ENCODE measurements at regions not wholly inside any gene's neighbourhood (a gene's known extent, or its start where the extent isn't known, plus 50 kb on each side); places are given as distances from the start of the nearest gene placed in this dataset.
"Not testable (repeated sequence)": the region's sequence is repeated elsewhere in the genome, so short reads cannot be mapped to it uniquely, and the experiment has no call there.

GRCh38 chr3:147333098-147333497, 73.2 kb downstream of the ZIC4 start:
- TF ChIP-seq CTCF (IDR thresholded peaks at IDR 0.05), result no peak
- no peak for TF ChIP-seq POLR2A (IDR thresholded peaks at IDR 0.05)
- Histone ChIP-seq H3K27ac (no peak overlapping the region), H3K4me3 (no peak overlapping the region), H3K4me1 (no peaks in the 10 kb centered on the region), H3K9me3 (no peaks in the 10 kb centered on the region), H3K36me3 (no peaks in the 10 kb centered on the region), H3K27me3 (no peaks in the 10 kb centered on the region)
- DNase-seq, result no peak
- ATAC-seq, result no peak
- 28% methylated on average over 3 of the region's 3 CpGs for WGBS (ENCODE audit: insufficient coverage, low coverage, low lambda C conversion rate, missing lambda C conversion rate)
- intact Hi-C loops (cut with DNase I), result no loop called here

DNA sequence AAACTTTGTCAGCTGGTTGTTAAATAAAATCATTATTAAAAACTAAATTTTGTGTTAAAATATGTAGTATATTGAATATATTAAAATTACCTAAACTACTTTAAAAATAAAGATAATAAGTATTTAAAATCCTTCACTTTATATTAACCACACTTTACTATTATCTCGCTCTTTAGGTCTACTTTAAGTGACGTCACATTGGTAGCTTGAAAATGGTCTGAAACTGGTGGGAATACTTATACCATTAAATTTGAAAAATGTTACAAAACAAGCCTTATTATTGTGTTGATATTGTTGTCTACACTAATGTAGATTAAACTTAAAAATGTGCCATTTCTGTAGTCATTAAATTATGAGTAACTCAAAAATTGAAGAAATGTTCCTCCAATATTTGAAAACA, 77.6 kb downstream of the ZIC4 start:
- no peaks in the 10 kb centered on the region for H3K9me3 ChIP-seq
- H3K36me3 ChIP-seq, result no peaks in the 10 kb centered on the region
- no peak for ATAC-seq
- no peak for TF ChIP-seq POLR2A (IDR thresholded peaks at IDR 0.05)
- no peak for TF ChIP-seq CTCF (IDR thresholded peaks at IDR 0.05)
- intact Hi-C loops (cut with DNase I), result no loop called here
- 52% methylated on average over 2 of the region's 2 CpGs for WGBS (ENCODE audit: insufficient coverage, low coverage, low lambda C conversion rate, missing lambda C conversion rate)
- H3K27ac ChIP-seq, result no peak overlapping the region
- H3K4me1 ChIP-seq, result no peaks in the 10 kb centered on the region
- H3K27me3 ChIP-seq, result no peaks in the 10 kb centered on the region
- no peak overlapping the region for H3K4me3 ChIP-seq
- no peak for DNase-seq

DNA sequence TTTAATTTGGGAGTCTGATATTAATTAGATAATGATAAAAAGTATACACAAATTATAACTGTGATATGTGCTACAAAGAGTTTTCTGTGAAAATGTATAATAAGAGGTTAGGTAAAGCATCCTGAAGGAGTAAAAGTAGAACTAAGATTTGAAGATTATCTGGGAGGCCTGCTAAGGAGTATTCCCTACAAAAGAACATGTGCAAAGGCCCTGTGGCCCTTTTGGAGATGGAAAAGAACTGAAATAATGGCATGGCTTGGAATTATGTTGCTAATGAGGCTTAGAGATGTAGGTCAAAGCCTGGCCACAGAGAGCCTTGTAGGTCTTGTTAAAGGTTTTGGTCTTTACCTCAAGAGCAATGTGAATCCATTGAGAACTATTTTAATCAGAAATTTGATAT, 82.0 kb downstream of the ZIC4 start:
- no peak overlapping the region for H3K27ac ChIP-seq
- no peaks in the 10 kb centered on the region for H3K4me1 ChIP-seq

DNA sequence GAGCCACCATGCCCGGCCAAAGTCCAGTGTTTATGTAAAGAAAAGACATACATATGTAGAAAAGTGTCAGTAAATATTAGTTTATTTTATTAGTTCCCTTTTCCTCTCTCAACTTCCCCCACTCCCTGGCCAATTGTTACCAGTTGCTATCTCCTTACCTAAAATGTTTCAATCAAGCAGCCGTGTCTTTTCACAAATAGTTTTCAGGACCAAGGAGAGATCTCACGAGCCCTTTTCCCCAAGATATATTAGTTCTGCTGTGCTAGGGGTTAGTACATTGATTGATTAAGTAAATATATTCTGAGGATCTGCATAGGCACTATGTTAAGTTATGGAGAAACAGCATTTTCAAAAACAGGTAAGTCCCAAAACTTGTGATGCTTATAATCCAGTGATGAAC, 87.4 kb downstream of the ZIC4 start:
- Histone ChIP-seq H3K36me3 (no peaks in the 10 kb centered on the region), H3K27ac (no peak overlapping the region), H3K27me3 (no peaks in the 10 kb centered on the region), H3K4me3 (no peak overlapping the region), H3K9me3 (no peaks in the 10 kb centered on the region), H3K4me1 (no peaks in the 10 kb centered on the region)
- WGBS (ENCODE audit: insufficient coverage, low coverage, low lambda C conversion rate, missing lambda C conversion rate), result 23% methylated on average over 2 of the region's 3 CpGs
- intact Hi-C loops (cut with DNase I), result no loop called here
- no peak for TF ChIP-seq CTCF (IDR thresholded peaks at IDR 0.05)
- TF ChIP-seq POLR2A (IDR thresholded peaks at IDR 0.05), result no peak
- ATAC-seq, result no peak
- DNase-seq, result no peak

More for the DNA sequence above, 82.0 kb downstream of the ZIC4 start:
- no peaks in the 10 kb centered on the region for H3K9me3 ChIP-seq
- TF ChIP-seq CTCF (IDR thresholded peaks at IDR 0.05) (no peak), POLR2A (IDR thresholded peaks at IDR 0.05) (no peak)
- no peak overlapping the region for H3K4me3 ChIP-seq
- intact Hi-C loops (cut with DNase I), result no loop called here
- no peaks in the 10 kb centered on the region for H3K36me3 ChIP-seq
- DNase-seq (no peak), ATAC-seq (no peak)
- no peaks in the 10 kb centered on the region for H3K27me3 ChIP-seq

- H3K27ac ChIP-seq; ATAC-seq; H3K4me1 ChIP-seq; intact Hi-C loops (cut with DNase I); H3K27me3 ChIP-seq; H3K36me3 ChIP-seq; DNase-seq; H3K9me3 ChIP-seq; H3K4me3 ChIP-seq: not testable (repeated sequence)
- 62% methylated on average over 4 of the region's 6 CpGs for WGBS (ENCODE audit: insufficient coverage, low coverage, low lambda C conversion rate, missing lambda C conversion rate)
Observed at GRCh38 chr3:147317080-147317479, 89.3 kb downstream of the ZIC4 start.

All from right lobe of liver (tissue), 6 donors.